Fibroblast of pulmonary artery (primary cell): ENCODE measurements at regions not wholly inside any gene's neighbourhood (a gene's known extent, or its start where the extent isn't known, plus 50 kb on each side); places are given as distances from the start of the nearest gene placed in this dataset.

Source experiments
- DNase-seq: peaks from one replicate; pipeline ENCODE4 v3.0.0-alpha.2; 2010; ENCODE audit warnings: low read depth
- H3K4me3 ChIP-seq: replicated peaks from 2 replicates; pipeline ENCODE4 v1.5.1; 2011; ENCODE audit warnings: low read depth, mild to moderate bottlenecking, control low read depth, low read length, moderate library complexity
- CTCF ChIP-seq: IDR thresholded peaks from 2 replicates; pipeline ENCODE4 v1.5.1; 2011; ENCODE audit warnings: mild to moderate bottlenecking, control low read depth, low read length, inconsistent platforms; ENCODE audit errors: missing control alignments

DNA sequence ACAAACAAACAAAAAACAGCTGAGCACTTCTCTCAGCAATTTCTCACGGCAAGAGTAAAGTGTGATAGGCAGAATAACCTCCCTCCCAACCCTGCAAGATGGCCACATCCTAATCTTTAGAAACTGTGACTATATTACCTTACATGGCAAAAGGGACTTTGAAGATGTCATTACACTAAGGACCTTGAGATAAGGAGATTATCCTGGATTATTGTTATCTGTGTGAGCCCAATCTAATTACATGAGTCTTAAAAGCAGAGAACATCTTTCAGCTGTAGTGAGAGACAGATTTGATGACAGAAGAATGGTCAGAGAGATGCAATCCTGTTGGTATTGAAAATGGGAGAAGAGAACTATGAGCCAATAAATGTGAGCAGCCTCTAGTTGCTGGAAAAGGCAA lies 347.9 kb downstream of the CDH9 start:
- DNase-seq = no peak
- H3K4me3 ChIP-seq = no peak overlapping the region
- no peak for TF ChIP-seq CTCF

DNA sequence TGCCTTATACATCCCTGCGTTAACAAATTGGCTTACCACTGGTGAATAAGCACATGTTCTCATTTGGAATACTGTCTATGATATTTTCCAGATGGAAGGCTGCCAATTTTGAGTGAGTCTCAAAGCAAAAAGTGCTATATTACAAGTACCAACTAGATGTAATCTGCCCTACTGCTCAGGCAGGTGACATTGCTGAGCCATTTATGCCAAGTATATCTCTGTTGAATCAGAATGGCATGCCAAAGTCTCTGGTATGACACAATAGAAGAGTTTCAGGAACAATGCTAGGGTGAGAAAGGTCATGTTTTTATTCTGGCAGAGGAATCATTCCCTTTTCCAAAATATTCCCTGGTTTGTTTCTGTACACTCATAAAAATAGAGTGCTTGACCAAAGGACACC lies 356.5 kb downstream of the CDH9 start:
- TF ChIP-seq CTCF = no peak
- DNase-seq = no peak
- no peak overlapping the region for H3K4me3 ChIP-seq

DNA sequence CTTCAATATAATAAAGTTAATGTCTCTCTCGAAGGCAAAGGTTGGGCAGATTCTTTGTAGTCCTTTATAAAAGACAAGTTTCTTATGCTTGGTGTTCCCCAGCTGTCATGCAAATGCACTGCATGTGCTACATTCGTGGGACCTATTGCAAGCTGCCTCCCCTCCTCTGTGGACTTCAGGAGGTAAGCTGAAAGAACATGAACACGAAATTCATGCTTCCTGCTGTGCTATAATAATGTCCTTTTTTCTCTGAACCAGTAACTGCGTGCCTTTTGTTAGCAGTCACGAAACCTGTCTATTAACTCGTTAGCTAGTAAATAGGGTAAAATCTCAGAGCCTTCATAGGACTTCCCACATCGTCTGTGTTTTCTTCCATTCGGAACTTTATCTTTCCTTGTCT lies 363.5 kb downstream of the CDH9 start:
- no peak for DNase-seq
- no peak for TF ChIP-seq CTCF
- no peak overlapping the region for H3K4me3 ChIP-seq

- no peak for DNase-seq
- no peak overlapping the region for H3K4me3 ChIP-seq
- TF ChIP-seq CTCF = no peak
These were observed 368.9 kb downstream of the CDH9 start for GRCh38 chr5:26669523-26669922.

DNA sequence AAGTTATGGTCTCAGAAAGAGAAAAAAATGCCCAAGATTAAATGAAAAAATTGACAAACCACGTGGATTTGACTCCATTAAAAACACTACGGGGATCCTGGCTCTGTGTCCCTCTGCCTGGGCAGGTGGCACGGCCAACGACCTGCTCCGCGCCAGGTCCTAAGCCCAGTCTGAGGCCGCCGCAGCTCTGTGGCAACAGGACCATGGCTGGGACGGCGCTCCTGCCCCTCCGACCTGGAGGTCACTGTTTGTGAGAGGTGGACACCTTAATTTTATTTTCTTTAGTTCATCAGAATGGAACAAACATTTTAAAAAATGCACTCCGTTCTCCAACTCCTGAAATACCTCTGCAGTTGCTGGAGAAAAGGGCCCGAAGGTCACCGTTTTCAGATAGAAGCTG lies 369.4 kb downstream of the CDH9 start:
- no peak overlapping the region for H3K4me3 ChIP-seq
- TF ChIP-seq CTCF = no peak
- DNase-seq = no peak

GRCh38 chr5:26666371-26666770 lies 372.0 kb downstream of the CDH9 start:
- no peak for DNase-seq
- no peak overlapping the region for H3K4me3 ChIP-seq
- no peak for TF ChIP-seq CTCF

GRCh38 chr5:26663500-26663899 lies 374.9 kb downstream of the CDH9 start:
- TF ChIP-seq CTCF = no peak
- H3K4me3 ChIP-seq = no peak overlapping the region
- no peak for DNase-seq
